ENCODE measurements at regions not wholly inside any gene's neighbourhood (a gene's known extent, or its start where the extent isn't known, plus 50 kb on each side); places are given as distances from the start of the nearest gene placed in this dataset.

DNA sequence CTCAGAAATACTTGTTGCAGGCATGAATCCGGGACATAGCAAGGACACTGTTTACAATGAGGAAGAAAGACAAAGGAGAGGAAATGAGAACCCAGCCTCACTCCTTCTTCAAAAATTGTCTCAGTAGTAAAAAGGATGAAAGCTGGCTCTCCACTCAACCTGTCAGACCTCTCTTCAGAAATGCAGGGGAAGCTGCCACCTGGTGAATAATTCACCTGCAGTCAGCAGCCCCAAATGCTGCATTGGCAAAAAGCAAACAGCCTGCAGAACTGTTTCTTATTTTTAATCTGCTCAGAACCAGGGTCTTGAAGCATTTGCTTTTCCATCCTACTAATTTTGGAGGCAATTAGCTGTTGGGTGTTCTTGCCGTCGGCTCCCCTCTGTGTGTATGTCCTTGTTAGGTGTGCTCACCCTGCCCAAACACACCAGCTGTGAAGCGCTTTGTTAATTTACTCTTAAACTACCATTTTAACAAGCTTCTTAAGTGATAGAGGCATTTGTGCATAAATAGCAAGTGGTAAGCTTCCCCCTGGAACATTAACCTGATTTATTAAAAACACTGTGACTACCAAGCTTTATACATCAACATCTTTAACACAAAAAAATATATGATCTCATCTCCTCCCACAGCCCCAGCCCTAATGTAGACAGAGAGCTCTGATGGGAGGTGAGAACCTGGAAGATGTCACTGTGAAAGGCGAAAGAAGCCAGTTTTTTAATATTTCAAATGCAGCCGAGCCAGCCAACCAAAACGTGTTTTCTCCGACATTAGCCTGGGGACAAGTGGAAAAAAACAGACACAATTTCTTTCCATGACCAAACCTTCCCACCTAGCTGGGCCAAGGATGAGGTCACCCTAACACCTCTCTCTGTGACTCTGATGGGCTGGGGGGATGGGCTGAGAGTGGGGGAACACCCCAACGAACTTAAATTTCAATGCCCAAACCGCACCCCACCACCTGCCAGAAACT lies 451.0 kb upstream of the SULF2 start:
- DNase-seq (ENCODE audit: low read depth in 1 of 2, low spot score in 2 of 2): no peak
- no peaks in the 10 kb centered on the region for H3K9me3 ChIP-seq (replicated peaks)
- H3K36me3 ChIP-seq: no peaks in the 10 kb centered on the region
- no peaks in the 10 kb centered on the region for H3K4me1 ChIP-seq (replicated peaks)
- H3K4me3 ChIP-seq: no peak overlapping the region
- peaks cover 12% of the 10 kb centered on the region for H3K27me3 ChIP-seq (replicated peaks)
- H3K27ac ChIP-seq: no peak overlapping the region

DNA sequence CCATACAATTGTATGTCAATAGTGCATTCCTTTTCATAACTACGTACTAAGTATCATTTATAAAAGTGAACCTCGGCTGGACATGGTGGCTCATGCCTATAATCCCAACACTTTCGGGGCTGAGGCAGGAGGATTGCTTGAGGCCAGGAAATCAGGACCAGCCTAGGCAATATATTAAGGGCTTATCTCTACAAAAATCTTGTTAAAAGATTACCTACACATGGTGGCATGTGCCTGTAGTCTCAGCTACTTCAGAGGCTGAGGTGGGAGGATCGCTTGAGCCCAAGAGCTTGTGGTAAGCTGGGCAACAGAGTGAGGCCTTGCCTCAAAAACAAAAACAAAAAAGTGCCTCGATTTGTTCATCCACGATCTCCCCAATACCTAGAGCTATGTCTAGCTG lies 449.7 kb upstream of the SULF2 start:
- Histone ChIP-seq H3K4me3 (no peak overlapping the region), H3K27ac (no peak overlapping the region), H3K4me1 (replicated peaks) (no peaks in the 10 kb centered on the region), H3K27me3 (replicated peaks) (peaks cover 12% of the 10 kb centered on the region), H3K9me3 (replicated peaks) (no peaks in the 10 kb centered on the region), H3K36me3 (no peaks in the 10 kb centered on the region)
- no peak for DNase-seq (ENCODE audit: low read depth in 1 of 2, low spot score in 2 of 2)

DNA sequence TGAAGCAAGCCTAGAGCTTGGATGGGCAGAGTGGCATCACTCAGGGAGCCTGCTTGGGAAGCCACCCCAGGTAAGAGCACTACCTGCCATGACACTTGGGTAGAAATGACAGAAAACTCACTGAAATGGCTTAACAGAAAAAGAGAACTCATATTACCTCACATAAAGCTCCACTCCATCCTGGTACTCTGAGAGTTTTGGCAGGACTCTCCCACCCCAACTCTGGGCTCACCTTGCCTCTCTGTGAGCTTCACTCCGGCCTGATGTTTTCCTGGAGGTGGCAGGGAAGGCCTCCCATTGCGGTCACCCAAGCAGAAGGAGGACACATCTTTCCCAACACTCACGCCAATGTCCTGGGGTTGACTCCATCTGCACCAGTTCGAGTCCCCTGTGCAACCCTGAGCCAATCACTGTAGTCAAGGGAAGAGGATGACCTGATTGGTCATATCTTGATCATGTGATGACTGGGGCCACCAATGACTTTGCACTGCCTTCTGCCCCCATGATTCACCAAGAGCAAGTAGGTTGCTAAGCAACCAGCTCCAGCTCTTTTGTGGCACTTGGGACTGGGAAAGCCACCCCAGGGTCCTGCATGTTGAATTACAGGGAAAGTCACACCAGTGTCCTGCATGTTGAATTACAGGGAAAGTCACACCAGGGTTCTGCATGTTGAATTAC lies 446.1 kb upstream of the SULF2 start:
- no peak overlapping the region for H3K4me3 ChIP-seq
- DNase-seq (ENCODE audit: low read depth in 1 of 2, low spot score in 2 of 2): no peak
- H3K27ac ChIP-seq: no peak overlapping the region
- H3K36me3 ChIP-seq: no peaks in the 10 kb centered on the region
- H3K9me3 ChIP-seq (replicated peaks): no peaks in the 10 kb centered on the region
- peaks cover 7% of the 10 kb centered on the region for H3K27me3 ChIP-seq (replicated peaks)
- no peaks in the 10 kb centered on the region for H3K4me1 ChIP-seq (replicated peaks)

DNA sequence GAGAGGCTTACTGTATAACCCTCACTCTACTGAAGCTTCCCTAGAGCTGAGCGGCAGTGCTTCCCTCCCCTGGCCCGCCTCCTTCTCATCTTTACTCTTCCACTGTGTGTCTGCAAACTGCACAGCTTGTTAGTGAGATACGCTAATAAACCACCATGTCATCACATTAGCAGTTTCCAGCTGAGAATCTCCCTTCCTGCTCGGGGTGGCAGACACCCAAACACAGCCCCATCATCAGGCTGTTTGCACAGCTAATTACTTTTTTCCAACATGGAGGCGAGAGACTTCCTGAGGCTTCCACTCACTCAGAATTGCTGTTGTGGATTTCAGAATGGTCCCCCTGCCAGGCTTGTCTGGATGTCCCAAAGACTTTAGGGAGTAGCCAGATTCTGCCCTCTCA lies 444.9 kb upstream of the SULF2 start:
- no peaks in the 10 kb centered on the region for H3K4me1 ChIP-seq (replicated peaks)
- DNase-seq (ENCODE audit: low read depth in 1 of 2, low spot score in 2 of 2): no peak
- H3K9me3 ChIP-seq (replicated peaks): no peaks in the 10 kb centered on the region
- H3K27ac ChIP-seq: no peak overlapping the region
- no peak overlapping the region for H3K4me3 ChIP-seq
- H3K27me3 ChIP-seq (replicated peaks): no peaks in the 10 kb centered on the region
- no peaks in the 10 kb centered on the region for H3K36me3 ChIP-seq

DNA sequence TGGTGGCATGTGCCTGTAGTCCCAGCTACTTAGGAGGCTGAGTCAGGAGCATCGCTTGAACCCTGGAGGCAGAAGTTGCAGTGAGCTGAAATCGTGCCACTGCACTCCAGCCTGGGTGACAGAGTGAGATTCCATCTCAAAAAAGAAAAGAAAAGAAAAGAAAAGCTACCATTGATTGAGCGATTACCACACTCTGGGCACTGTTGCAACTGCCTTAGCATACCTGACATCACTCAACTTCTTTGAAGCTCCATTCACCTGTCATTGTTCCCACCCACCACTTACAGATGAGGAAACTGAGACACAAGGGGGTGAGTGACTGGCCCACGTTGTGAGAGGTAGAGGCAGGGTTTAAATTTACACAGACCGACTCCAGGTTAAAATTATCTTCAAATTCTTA lies 442.1 kb upstream of the SULF2 start:
- Histone ChIP-seq H3K4me1 (replicated peaks) (no peaks in the 10 kb centered on the region), H3K9me3 (replicated peaks) (no peaks in the 10 kb centered on the region), H3K27me3 (replicated peaks) (no peaks in the 10 kb centered on the region), H3K27ac (no peak overlapping the region), H3K4me3 (no peak overlapping the region), H3K36me3 (no peaks in the 10 kb centered on the region)
- DNase-seq (ENCODE audit: low read depth in 1 of 2, low spot score in 2 of 2): no peak

DNA sequence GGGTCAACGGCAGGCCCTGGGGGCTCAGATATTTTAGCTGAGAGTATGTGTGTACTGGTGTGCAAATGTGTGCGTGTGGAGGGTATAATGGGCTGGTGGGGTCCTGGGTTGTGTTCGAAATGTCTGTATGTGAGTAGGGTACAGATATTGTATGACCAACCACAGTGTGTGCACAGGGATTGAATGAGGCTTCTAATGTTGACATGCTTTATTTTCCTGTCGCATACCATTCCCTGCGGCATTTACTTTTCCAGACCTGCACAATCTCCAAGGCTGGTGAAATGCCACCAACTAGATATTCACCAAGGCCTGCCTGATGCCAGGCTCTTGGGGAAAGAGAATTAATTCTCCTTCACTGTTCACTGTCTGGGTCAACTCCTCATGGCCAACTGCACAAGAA lies 441.4 kb upstream of the SULF2 start:
- Histone ChIP-seq H3K36me3 (no peaks in the 10 kb centered on the region), H3K27me3 (replicated peaks) (no peaks in the 10 kb centered on the region), H3K9me3 (replicated peaks) (no peaks in the 10 kb centered on the region), H3K4me3 (no peak overlapping the region), H3K4me1 (replicated peaks) (no peaks in the 10 kb centered on the region), H3K27ac (no peak overlapping the region)
- no peak for DNase-seq (ENCODE audit: low read depth in 1 of 2, low spot score in 2 of 2)

DNA sequence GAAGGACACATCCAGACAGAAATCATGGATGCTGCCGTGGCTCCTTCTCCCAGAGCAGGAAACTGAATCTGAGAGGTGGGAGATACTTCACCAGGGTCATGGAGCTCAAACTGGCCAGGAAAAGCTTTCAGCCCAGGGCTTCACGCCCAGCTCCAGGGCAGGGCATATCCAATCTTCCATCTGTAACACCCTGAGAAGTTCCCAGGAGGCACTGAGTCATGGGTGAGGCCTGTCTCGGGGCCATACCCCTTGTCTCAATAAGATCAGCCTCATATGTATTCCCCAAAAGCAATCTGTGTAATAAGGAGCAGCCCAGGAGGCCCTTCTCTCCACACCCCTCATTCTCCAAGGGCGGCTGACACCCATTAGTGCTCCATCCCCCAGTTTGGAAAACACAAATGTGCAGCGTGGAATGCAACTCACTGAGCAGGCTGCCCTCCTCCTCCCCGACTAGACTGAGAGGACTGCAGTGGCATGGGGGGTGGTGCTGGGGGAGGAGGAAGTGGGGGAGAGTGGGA lies 439.3 kb upstream of the SULF2 start:
- Histone ChIP-seq H3K36me3 (no peaks in the 10 kb centered on the region), H3K4me3 (no peak overlapping the region), H3K27ac (no peak overlapping the region), H3K27me3 (replicated peaks) (no peaks in the 10 kb centered on the region), H3K9me3 (replicated peaks) (no peaks in the 10 kb centered on the region), H3K4me1 (replicated peaks) (no peaks in the 10 kb centered on the region)
- DNase-seq (ENCODE audit: low read depth in 1 of 2, low spot score in 2 of 2): no peak

DNA sequence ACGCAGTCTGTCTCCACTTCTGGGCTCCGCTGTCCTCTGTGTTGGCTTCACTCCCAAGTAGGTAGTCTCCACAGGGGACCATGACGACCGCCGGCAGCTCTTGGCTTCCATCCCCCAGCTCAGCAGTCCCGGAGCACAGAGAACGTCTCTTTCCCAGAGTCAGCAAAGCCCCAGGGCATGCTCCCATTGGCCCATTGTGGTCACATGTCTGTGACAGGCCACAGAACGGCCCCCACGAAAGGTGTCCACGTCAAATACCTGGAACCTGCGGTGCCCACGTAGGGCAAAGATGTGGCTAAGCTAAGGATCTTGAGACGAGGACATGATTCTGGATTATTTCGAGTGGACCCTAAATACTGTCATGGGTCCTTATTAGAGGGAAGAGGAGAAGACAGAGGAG lies 438.4 kb upstream of the SULF2 start:
- Histone ChIP-seq H3K27me3 (replicated peaks) (no peaks in the 10 kb centered on the region), H3K36me3 (no peaks in the 10 kb centered on the region), H3K4me1 (replicated peaks) (no peaks in the 10 kb centered on the region), H3K9me3 (replicated peaks) (no peaks in the 10 kb centered on the region), H3K27ac (no peak overlapping the region), H3K4me3 (no peak overlapping the region)
- DNase-seq (ENCODE audit: low read depth in 1 of 2, low spot score in 2 of 2): no peak

DNA sequence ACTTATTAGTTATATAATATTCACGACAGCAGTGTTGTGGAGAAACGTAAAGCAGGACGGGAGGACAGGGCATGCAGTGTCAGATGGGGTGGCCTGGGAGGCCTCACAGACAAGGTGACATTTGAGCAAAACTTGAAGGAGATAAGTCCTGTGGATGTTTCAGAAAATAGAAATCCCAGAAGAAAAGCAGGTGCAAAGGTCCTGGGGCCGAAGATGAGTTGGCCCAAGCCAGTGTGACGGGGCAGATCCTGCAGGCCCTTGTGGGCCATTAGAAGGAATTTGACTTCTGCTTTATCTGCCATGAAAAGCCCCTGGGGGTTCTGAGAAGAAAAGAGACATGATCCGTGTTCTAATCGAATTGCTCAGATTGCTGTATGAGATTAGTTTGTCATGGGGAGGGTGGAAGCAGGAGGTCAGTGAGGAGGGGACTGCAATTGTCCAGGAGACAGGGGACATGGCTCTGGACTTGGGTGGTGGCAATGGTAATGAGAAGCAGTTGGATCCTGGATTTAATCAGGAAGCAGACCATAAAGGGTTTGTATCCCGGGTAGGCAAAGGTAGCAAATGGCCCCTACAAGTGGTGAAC lies 437.4 kb upstream of the SULF2 start:
- no peaks in the 10 kb centered on the region for H3K9me3 ChIP-seq (replicated peaks)
- H3K36me3 ChIP-seq: no peaks in the 10 kb centered on the region
- no peak overlapping the region for H3K27ac ChIP-seq
- no peak overlapping the region for H3K4me3 ChIP-seq
- no peaks in the 10 kb centered on the region for H3K27me3 ChIP-seq (replicated peaks)
- DNase-seq (ENCODE audit: low read depth in 1 of 2, low spot score in 2 of 2): no peak
- H3K4me1 ChIP-seq (replicated peaks): no peaks in the 10 kb centered on the region

DNA sequence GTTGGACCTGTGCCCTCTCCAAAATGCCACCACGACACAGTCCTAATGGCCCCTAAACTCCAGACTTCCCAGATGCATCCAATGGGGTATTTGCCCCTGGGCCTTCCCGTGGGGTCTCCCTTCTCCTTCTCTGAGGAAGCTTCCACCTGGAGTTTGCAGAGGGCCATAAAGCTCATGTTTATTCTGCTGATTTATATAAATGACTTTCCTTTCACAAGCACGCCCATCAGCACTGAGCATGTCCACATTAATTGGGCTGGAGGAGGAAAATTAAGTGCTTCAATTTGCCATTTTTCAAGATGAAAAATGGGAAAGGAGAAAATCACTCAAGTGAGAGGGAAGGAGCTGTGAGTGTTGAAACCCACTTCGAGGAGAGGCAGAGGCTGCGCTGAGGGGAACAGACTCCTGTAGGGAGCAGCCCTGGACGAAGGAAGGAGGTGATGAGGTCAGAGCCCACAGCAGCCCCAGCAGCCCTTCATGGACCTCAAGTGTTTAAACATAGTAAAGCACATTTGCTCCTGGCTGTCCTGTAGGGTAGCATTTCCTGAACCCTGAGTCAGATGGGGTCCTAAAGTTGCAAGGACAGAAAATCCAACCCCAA lies 434.9 kb upstream of the SULF2 start:
- no peak for DNase-seq (ENCODE audit: low read depth in 1 of 2, low spot score in 2 of 2)
- H3K27ac ChIP-seq: no peak overlapping the region
- H3K4me1 ChIP-seq (replicated peaks): no peaks in the 10 kb centered on the region

DNA sequence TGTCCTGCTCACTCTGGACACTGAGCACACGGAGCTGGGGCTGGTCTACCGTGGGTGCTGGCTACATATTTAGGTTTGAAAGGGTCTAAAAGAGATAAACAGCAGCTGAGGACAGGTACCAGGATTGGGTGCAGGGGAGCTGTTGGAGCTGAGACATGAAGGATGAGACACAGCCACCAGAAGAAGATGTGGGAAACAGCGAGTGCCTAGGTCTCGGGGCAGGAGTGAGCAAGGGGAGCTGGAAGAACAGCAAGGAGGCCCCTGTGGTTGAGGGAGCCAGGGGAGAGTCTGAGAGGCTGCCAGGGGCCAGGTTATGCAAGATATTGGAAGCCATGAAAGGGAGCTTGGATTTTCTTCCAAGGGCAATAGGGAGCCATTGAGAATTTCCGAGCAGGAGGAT lies 434.0 kb upstream of the SULF2 start:
- Histone ChIP-seq H3K36me3 (no peaks in the 10 kb centered on the region), H3K27me3 (replicated peaks) (no peaks in the 10 kb centered on the region), H3K9me3 (replicated peaks) (no peaks in the 10 kb centered on the region), H3K27ac (no peak overlapping the region), H3K4me1 (replicated peaks) (no peaks in the 10 kb centered on the region), H3K4me3 (no peak overlapping the region)
- no peak for DNase-seq (ENCODE audit: low read depth in 1 of 2, low spot score in 2 of 2)

More for the DNA sequence above, 434.9 kb upstream of the SULF2 start:
- H3K36me3 ChIP-seq: no peaks in the 10 kb centered on the region
- no peaks in the 10 kb centered on the region for H3K9me3 ChIP-seq (replicated peaks)
- no peak overlapping the region for H3K4me3 ChIP-seq
- no peaks in the 10 kb centered on the region for H3K27me3 ChIP-seq (replicated peaks)

DNA sequence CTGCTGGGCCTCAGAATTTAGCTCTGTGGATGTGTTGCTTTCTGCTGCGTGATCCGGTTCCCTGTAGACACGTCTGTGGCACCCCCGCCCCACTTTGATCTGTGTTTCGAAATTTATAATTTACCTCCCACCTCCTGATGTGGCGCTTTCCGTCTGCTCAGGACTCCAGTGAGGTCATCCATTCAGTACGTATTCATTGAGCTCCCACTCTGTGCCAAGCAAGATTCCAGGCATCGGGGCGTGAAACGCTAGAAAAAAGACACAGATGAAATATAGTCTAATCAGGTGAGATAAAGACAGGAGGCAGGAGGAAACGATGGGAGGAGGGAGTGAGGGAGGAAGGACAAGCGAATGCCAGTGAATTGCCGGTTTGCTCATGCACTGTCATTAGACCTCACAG lies 431.9 kb upstream of the SULF2 start:
- H3K36me3 ChIP-seq: no peaks in the 10 kb centered on the region
- no peak overlapping the region for H3K4me3 ChIP-seq
- DNase-seq (ENCODE audit: low read depth in 1 of 2, low spot score in 2 of 2): no peak
- H3K9me3 ChIP-seq (replicated peaks): no peaks in the 10 kb centered on the region
- H3K27ac ChIP-seq: no peak overlapping the region
- H3K4me1 ChIP-seq (replicated peaks): no peaks in the 10 kb centered on the region
- no peaks in the 10 kb centered on the region for H3K27me3 ChIP-seq (replicated peaks)

DNA sequence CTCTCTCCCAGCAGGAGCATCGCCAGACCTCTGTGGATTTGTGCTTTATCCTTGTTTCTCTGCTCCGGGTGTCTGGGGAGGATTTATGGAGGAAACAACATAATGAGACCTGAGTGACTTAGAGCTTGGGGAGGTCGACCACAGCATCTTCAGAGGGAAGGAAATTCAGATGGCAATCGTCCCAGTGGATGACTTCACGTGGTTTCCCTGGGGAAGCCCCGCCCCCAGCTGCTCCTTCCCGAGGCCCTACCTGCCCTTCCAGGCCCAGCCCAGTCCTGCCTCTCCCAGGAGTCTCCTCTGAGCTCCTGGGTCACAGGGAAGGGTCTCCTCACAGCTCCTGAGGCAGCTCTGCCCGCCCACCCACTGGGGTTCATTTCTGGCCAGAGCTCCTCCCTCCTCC lies 430.3 kb upstream of the SULF2 start:
- 0 out of 2 replicates have a peak, but pooled peaks cover 5% of the 10 kb centered on the region for H3K27me3 ChIP-seq (replicated peaks)
- H3K4me1 ChIP-seq (replicated peaks): no peaks in the 10 kb centered on the region
- no peak overlapping the region for H3K27ac ChIP-seq
- H3K9me3 ChIP-seq (replicated peaks): no peaks in the 10 kb centered on the region
- H3K36me3 ChIP-seq: no peaks in the 10 kb centered on the region
- no peak for DNase-seq (ENCODE audit: low read depth in 1 of 2, low spot score in 2 of 2)
- H3K4me3 ChIP-seq: no peak overlapping the region

Measured in SJSA1 (cell line).